T47D (cell line): ENCODE measurements at regions not wholly inside any gene's neighbourhood (a gene's known extent, or its start where the extent isn't known, plus 50 kb on each side); places are given as distances from the start of the nearest gene placed in this dataset.

Source experiments
- DNase-seq, 2 experiments: peaks; one replicate each; pipeline versions ENCODE4 v3.0.0 to v3.0.0-alpha.2; 2011 to 2012; ENCODE audit warnings: low read depth in 1 of 2, low spot score in 1 of 2
- JUND ChIP-seq: IDR thresholded peaks from 2 replicates; pipeline ENCODE4 v1.6.1; 2012; ENCODE audit warnings: low read depth
- in situ Hi-C: cut with HindIII; loops from 2 replicates; pipeline ENCODE4 v1.10.0; 2016; ENCODE audit warnings: low sequenced_read_pairs, low pct_unique_long_range_greater_than_20kb

- TF ChIP-seq JUND: no peak
- peak in 1 of 2 experiments; percentile 37 for DNase-seq
- in situ Hi-C loops: no loop called here
These were observed 51.1 kb upstream of the KLHDC7A start for GRCh38 chr1:18429654-18430053.
